Loucy (cell line): ENCODE measurements at regions not wholly inside any gene's neighbourhood (a gene's known extent, or its start where the extent isn't known, plus 50 kb on each side); places are given as distances from the start of the nearest gene placed in this dataset.

ENCODE experiments used
- H2AFZ ChIP-seq: fragments of 200-600 bp; sonication (generic); 2 replicates; pipeline ENCODE4 v1.6.0; 2016; ENCODE audit warnings: antibody characterized with exemption, mild to moderate bottlenecking, low read length, moderate library complexity
- H3F3A ChIP-seq: fragments of 200-600 bp; 2 replicates; pipeline ENCODE4 v1.6.0; 2016; ENCODE audit warnings: antibody characterized with exemption, low read depth, mild to moderate bottlenecking
- H3K27me3 ChIP-seq: fragments of 200-600 bp; sonication (generic); 2 replicates; pipeline ENCODE4 v1.6.1; 2014; ENCODE audit warnings: low read length, mild to moderate bottlenecking; ENCODE audit not compliant: insufficient read depth, poor library complexity, severe bottlenecking
- H3K36me3 ChIP-seq: fragments of 200-600 bp; sonication (generic); 2 replicates; pipeline ENCODE4 v1.6.1; 2016; ENCODE audit warnings: low read length; ENCODE audit not compliant: insufficient read depth
- H3K4me1 ChIP-seq: fragments of 200-600 bp; sonication (generic); 2 replicates; pipeline ENCODE4 v1.5.1; 2014; ENCODE audit warnings: low read length, mild to moderate bottlenecking; ENCODE audit not compliant: insufficient read depth, poor library complexity, severe bottlenecking
- H3K4me2 ChIP-seq: fragments of 200-600 bp; sonication (generic); 2 replicates; pipeline ENCODE4 v1.6.0; 2014; ENCODE audit warnings: antibody characterized with exemption, low read length, low read depth, mild to moderate bottlenecking; ENCODE audit not compliant: poor library complexity, severe bottlenecking
- H3K4me3 ChIP-seq: fragments of 200-600 bp; sonication (generic); 2 replicates; pipeline ENCODE4 v1.5.1; 2014; ENCODE audit warnings: low read length, mild to moderate bottlenecking, mixed read lengths; ENCODE audit not compliant: poor library complexity, severe bottlenecking
- H3K79me2 ChIP-seq: fragments of 200-600 bp; sonication (generic); 2 replicates; pipeline ENCODE4 v1.6.1; 2014; ENCODE audit warnings: low read length; ENCODE audit not compliant: insufficient read depth
- H3K9ac ChIP-seq: fragments of 200-600 bp; sonication (generic); 2 replicates; pipeline ENCODE4 v1.6.0; 2014; ENCODE audit warnings: mild to moderate bottlenecking, low read depth, low read length, moderate library complexity; ENCODE audit not compliant: poor library complexity, severe bottlenecking
- H3K9me2 ChIP-seq: fragments of 200-600 bp; sonication (generic); replicated peaks from 2 replicates; pipeline ENCODE4 v1.6.1; 2016; ENCODE audit warnings: low read depth, low read length, mixed read lengths
- H3K9me3 ChIP-seq: fragments of 200-600 bp; sonication (generic); 2 replicates; pipeline ENCODE4 v1.6.1; 2014; ENCODE audit warnings: mild to moderate bottlenecking, antibody characterized with exemption, low read length, low read depth; ENCODE audit not compliant: insufficient read depth
- H4K20me1 ChIP-seq: fragments of 200-600 bp; sonication (generic); 2 replicates; pipeline ENCODE4 v1.6.0; 2014; ENCODE audit warnings: antibody characterized with exemption, low read length, mild to moderate bottlenecking; ENCODE audit not compliant: insufficient read depth, poor library complexity, severe bottlenecking
- EZH2phosphoT487 ChIP-seq: fragments of 200-600 bp; IDR thresholded peaks from 2 replicates; pipeline ENCODE4 v1.6.1; 2018; ENCODE audit warnings: antibody characterized with exemption, mild to moderate bottlenecking, moderate library complexity, borderline replicate concordance
- TF ChIP-seq, protein P1 (sequence below): fragments of 200-600 bp; sonication (generic); conservative IDR thresholded peaks from 2 replicates; pipeline ENCODE4 v1.5.1; 2014; ENCODE audit warnings: mild to moderate bottlenecking, antibody characterized with exemption, low read length

DNA sequence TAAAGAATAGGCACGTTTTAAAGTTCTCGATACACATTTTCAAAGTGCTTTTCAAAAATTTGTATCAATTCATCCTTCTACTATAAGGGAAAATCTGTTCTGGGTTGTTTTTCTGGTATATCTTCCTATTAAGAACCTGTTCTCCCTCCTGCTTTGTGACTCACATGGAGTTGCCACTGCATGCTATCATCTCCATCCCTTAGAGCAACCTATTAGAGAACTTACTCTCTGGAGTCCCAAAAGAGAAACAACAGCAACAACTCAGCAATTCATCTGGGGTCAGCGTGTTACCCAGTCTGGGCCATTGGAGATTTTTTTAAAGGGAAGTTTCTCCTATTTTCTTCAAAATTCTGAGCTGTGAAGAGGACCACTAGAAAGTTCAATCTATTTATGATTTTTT is 227.4 kb downstream of the HLX start:
- H3K9me2 ChIP-seq, result no peaks in the 10 kb centered on the region
- no peak overlapping the region for H3K9ac ChIP-seq
- H3K27me3 ChIP-seq, result no peaks in the 10 kb centered on the region
- no peaks in the 10 kb centered on the region for H3F3A ChIP-seq
- H4K20me1 ChIP-seq, result no peaks in the 10 kb centered on the region
- no peak overlapping the region for H3K4me2 ChIP-seq
- H2AFZ ChIP-seq, result no peak overlapping the region
- peaks cover 6% of the 10 kb centered on the region for H3K4me1 ChIP-seq
- no peak overlapping the region for H3K4me3 ChIP-seq
- H3K36me3 ChIP-seq, result no peaks in the 10 kb centered on the region
- H3K79me2 ChIP-seq, result no peaks in the 10 kb centered on the region
- 0 out of 2 replicates have a peak, but pooled peaks cover 6% of the 10 kb centered on the region for H3K9me3 ChIP-seq
- TF ChIP-seq EZH2phosphoT487, result no peak
- TF ChIP-seq, protein P1, sequence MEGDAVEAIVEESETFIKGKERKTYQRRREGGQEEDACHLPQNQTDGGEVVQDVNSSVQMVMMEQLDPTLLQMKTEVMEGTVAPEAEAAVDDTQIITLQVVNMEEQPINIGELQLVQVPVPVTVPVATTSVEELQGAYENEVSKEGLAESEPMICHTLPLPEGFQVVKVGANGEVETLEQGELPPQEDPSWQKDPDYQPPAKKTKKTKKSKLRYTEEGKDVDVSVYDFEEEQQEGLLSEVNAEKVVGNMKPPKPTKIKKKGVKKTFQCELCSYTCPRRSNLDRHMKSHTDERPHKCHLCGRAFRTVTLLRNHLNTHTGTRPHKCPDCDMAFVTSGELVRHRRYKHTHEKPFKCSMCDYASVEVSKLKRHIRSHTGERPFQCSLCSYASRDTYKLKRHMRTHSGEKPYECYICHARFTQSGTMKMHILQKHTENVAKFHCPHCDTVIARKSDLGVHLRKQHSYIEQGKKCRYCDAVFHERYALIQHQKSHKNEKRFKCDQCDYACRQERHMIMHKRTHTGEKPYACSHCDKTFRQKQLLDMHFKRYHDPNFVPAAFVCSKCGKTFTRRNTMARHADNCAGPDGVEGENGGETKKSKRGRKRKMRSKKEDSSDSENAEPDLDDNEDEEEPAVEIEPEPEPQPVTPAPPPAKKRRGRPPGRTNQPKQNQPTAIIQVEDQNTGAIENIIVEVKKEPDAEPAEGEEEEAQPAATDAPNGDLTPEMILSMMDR, result no peak

- Histone ChIP-seq H3F3A (no peaks in the 10 kb centered on the region), H3K4me2 (no peak overlapping the region), H3K36me3 (no peaks in the 10 kb centered on the region), H4K20me1 (no peaks in the 10 kb centered on the region), H3K9me3 (peaks cover 6% of the 10 kb centered on the region; the same call in 1 of the 2 replicates), H3K4me1 (no peaks in the 10 kb centered on the region), H3K27me3 (no peaks in the 10 kb centered on the region), H3K9me2 (no peaks in the 10 kb centered on the region), H3K79me2 (no peaks in the 10 kb centered on the region), H3K9ac (no peak overlapping the region), H3K4me3 (no peak overlapping the region), H2AFZ (no peak overlapping the region)
- TF ChIP-seq, protein P1, result no peak
- no peak for TF ChIP-seq EZH2phosphoT487
These were observed 230.7 kb downstream of the HLX start for GRCh38 chr1:221109930-221110329.

GRCh38 chr1:221117133-221117532 is 237.9 kb downstream of the HLX start:
- Histone ChIP-seq H3K79me2 (no peaks in the 10 kb centered on the region), H3K4me1 (peaks cover 7% of the 10 kb centered on the region), H2AFZ (no peak overlapping the region), H3K9me3 (no peaks in the 10 kb centered on the region; the same call in 1 of the 2 replicates), H3K9me2 (no peaks in the 10 kb centered on the region), H3K4me3 (no peak overlapping the region), H3K9ac (no peak overlapping the region), H3K36me3 (no peaks in the 10 kb centered on the region), H3K27me3 (no peaks in the 10 kb centered on the region), H3F3A (no peaks in the 10 kb centered on the region), H4K20me1 (no peaks in the 10 kb centered on the region), H3K4me2 (no peak overlapping the region)
- TF ChIP-seq, protein P1, result no peak
- no peak for TF ChIP-seq EZH2phosphoT487
